ENCODE measurements at regions not wholly inside any gene's neighbourhood (a gene's known extent, or its start where the extent isn't known, plus 50 kb on each side); places are given as distances from the start of the nearest gene placed in this dataset.

DNA sequence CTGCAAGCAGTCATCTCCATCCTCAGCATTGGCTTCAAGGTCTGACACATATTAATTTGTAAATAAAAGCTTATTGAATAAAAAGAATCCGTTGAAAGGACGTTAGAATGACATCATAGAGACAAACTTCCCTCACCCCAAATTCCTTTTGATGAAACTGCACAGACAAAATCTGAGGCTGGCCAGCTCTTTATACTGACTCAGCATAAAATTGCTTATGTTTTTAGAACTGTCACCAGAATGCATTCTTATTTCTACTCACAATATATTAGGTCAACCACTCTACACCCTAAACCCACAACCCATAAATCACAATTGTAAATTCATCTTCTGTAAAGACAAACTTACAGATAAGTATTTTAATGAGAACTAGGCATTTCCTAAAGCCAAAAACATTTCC is 359.2 kb upstream of the TEX13C start:
- no peak overlapping the region for H3K4me3 ChIP-seq (ENCODE audit: low read depth, low read length)
- no peak for TF ChIP-seq CTCF (IDR thresholded peaks at IDR 0.05; ENCODE audit: borderline replicate concordance, insufficient read depth, low read depth, low read length)

GRCh38 chrX:124963717-124964116 is 356.0 kb upstream of the TEX13C start, which contains the start of gene TENM1:
TENM1 (minus strand) TSS chrX:124963817.
- H3K4me3 ChIP-seq (ENCODE audit: low read depth, low read length): no peak within 1 kb of the TSS
- no peak for TF ChIP-seq CTCF (IDR thresholded peaks at IDR 0.05; ENCODE audit: borderline replicate concordance, insufficient read depth, low read depth, low read length)

GRCh38 chrX:124975456-124975855 is 344.2 kb upstream of the TEX13C start:
- TF ChIP-seq CTCF (IDR thresholded peaks at IDR 0.05; ENCODE audit: borderline replicate concordance, insufficient read depth, low read depth, low read length): no peak
- H3K4me3 ChIP-seq (ENCODE audit: low read depth, low read length): no peak overlapping the region

- TF ChIP-seq CTCF (IDR thresholded peaks at IDR 0.05; ENCODE audit: borderline replicate concordance, insufficient read depth, low read depth, low read length): no peak
These were observed 338.3 kb upstream of the TEX13C start for GRCh38 chrX:124981420-124981819.

DNA sequence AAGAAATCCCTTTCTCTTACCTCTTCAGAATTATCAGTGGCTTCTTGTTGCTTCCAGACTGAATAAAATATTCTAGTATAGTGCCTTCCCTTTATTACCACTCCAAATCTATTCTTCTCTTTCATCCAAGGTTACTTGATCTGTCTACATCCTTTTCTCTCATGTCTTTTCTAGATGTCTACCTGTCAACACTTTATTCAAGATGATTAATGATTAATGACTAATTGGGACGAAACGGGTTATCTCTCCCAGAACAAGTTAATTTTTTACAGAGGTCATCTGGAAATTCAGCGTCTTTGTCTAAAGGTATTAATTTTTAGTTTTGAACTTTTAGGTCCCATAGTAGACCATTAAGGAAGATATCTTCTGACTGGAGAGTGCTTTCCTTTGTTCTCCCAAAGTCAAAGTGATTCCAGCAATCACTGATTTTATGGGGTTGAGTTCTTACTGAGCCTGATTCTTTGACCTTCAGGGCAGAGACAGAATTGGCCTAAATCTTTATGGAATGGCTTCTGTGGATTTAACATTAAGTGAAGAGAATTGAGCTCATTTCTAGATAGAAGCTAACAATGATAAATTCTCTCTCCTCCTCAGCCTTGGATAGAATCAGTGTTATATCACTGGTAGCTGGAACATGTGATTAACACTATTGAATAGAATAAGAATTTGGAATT is 335.4 kb upstream of the TEX13C start:
- H3K4me3 ChIP-seq (ENCODE audit: low read depth, low read length): no peak overlapping the region
- TF ChIP-seq CTCF (IDR thresholded peaks at IDR 0.05; ENCODE audit: borderline replicate concordance, insufficient read depth, low read depth, low read length): no peak

More at GRCh38 chrX:124981420-124981819, 338.3 kb upstream of the TEX13C start:
- no peak overlapping the region for H3K4me3 ChIP-seq (ENCODE audit: low read depth, low read length)

GRCh38 chrX:124986284-124986683 is 333.4 kb upstream of the TEX13C start:
- TF ChIP-seq CTCF (IDR thresholded peaks at IDR 0.05; ENCODE audit: borderline replicate concordance, insufficient read depth, low read depth, low read length): no peak

GRCh38 chrX:124993735-124994134 is 325.9 kb upstream of the TEX13C start:
- H3K4me3 ChIP-seq (ENCODE audit: low read depth, low read length): no peak overlapping the region
- TF ChIP-seq CTCF (IDR thresholded peaks at IDR 0.05; ENCODE audit: borderline replicate concordance, insufficient read depth, low read depth, low read length): no peak

More at GRCh38 chrX:124986284-124986683, 333.4 kb upstream of the TEX13C start:
- no peak overlapping the region for H3K4me3 ChIP-seq (ENCODE audit: low read depth, low read length)

Measured in GM12875 (cell line).